Prostate gland (tissue), 2 donors: ENCODE measurements at regions not wholly inside any gene's neighbourhood (a gene's known extent, or its start where the extent isn't known, plus 50 kb on each side); places are given as distances from the start of the nearest gene placed in this dataset.

Experiments
- CTCF ChIP-seq, 4 experiments: fragments of 200-600 bp in 2 of 4; fragments of 450-650 bp in 2 of 4; sonication (generic) in 2 of 4; IDR thresholded peaks; 1 replicate in 3 of 4; 2 replicates in 1 of 4; pipeline ENCODE4 v1.5.1; 2016 to 2019; ENCODE audit warnings: antibody characterized with exemption in 4 of 4, mild to moderate bottlenecking in 2 of 4, moderate library complexity in 2 of 4
- POLR2AphosphoS5 ChIP-seq: sonication (generic); formaldehyde crosslinking; IDR thresholded peaks from one replicate; pipeline ENCODE4 v1.6.1; 2017; ENCODE audit warnings: antibody characterized with exemption

DNA sequence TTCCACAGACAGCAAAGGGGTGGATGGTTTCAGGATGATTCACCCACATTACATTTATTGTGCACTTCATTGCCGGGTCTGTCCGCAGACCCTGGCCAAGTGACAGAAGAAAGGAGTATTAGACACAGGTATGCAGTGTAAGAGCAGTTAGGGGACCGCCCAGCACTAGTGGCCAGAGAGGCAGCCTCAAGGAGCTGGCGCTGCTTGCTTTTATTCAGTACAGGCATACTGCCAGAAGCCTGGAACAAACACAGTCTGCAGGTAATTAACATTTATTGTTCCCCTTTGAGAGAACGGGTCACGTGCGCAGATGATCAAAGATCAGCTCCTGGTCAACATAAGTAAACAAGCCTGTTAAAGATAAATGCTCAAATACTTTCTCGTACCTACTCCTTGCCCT is 1639.0 kb upstream of the IGFBP7 start:
- TF ChIP-seq CTCF (IDR thresholded peaks at IDR 0.05) (no peak), POLR2AphosphoS5 (no peak)
